Heart left ventricle (tissue), 13 donors: ENCODE measurements at regions not wholly inside any gene's neighbourhood (a gene's known extent, or its start where the extent isn't known, plus 50 kb on each side); places are given as distances from the start of the nearest gene placed in this dataset.

Experiments
- POLR2A ChIP-seq, 2 donors: fragments of 450-650 bp; IDR thresholded peaks; one replicate each; pipeline ENCODE4 v1.6.1; 2017; ENCODE audit warnings: antibody characterized with exemption in 2 of 2, mild to moderate bottlenecking in 2 of 2, moderate library complexity in 2 of 2
- TF ChIP-seq, protein P1 (sequence below), 12 donors: fragments of 200-600 bp; sonication (generic) in 4 of 12; IDR thresholded peaks; one replicate each; pipeline versions ENCODE4 v1.5.0 to v1.8.0; 2018 to 2022; ENCODE audit warnings: antibody characterized with exemption in 12 of 12, mild to moderate bottlenecking in 5 of 12
- donor health status: ischemic (EF 13 %, LVEDD 7.1; RV severe dilation, severe dysfunction).
- donor health status: DM: no; HTN: yes; CAD: no.
- donor health status: DM: no; HTN: no; CAD: no.
- donor health status: ischemic (EF 25% LVEDD 6.9; RV normal size, moderate dysfunction).
- donor health status: ischemic (EF 25% LVEDD 5.7; RV mildly dilated, moderate dysfunction).
- donor health status: ischemic (EF 35%, LVEDD 5.7; RV mildly dilated, moderate dysfunction).
- donor health status: nonischemic (EF 11% LVEDD 7.7; RV severe dilation, severe dysfunction).
- donor health status: DM: yes; HTN: yes; CAD: no.
- donor health status: PGD.
- donor health status: ischemic (EF 29% LVEDD 5.4; RV normal size, mild dysfunction).
- donor health status: nonischemic (EF 23%, LVEDD 6.1; RV moderate dilation, normal function).

GRCh38 chr2:59312029-59312428, 1070.9 kb upstream of the FANCL start:
- TF ChIP-seq, protein P1, sequence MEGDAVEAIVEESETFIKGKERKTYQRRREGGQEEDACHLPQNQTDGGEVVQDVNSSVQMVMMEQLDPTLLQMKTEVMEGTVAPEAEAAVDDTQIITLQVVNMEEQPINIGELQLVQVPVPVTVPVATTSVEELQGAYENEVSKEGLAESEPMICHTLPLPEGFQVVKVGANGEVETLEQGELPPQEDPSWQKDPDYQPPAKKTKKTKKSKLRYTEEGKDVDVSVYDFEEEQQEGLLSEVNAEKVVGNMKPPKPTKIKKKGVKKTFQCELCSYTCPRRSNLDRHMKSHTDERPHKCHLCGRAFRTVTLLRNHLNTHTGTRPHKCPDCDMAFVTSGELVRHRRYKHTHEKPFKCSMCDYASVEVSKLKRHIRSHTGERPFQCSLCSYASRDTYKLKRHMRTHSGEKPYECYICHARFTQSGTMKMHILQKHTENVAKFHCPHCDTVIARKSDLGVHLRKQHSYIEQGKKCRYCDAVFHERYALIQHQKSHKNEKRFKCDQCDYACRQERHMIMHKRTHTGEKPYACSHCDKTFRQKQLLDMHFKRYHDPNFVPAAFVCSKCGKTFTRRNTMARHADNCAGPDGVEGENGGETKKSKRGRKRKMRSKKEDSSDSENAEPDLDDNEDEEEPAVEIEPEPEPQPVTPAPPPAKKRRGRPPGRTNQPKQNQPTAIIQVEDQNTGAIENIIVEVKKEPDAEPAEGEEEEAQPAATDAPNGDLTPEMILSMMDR (IDR thresholded peaks at IDR 0.05), result no peak
- TF ChIP-seq POLR2A (IDR thresholded peaks at IDR 0.05), result no peak
